NCI-H146 (cell line): ENCODE measurements at regions not wholly inside any gene's neighbourhood (a gene's known extent, or its start where the extent isn't known, plus 50 kb on each side); places are given as distances from the start of the nearest gene placed in this dataset.

Experiments
- DNase-seq: peaks from one replicate; lab custom pipeline; 2025; lab: John Stamatoyannopoulos, UW

DNA sequence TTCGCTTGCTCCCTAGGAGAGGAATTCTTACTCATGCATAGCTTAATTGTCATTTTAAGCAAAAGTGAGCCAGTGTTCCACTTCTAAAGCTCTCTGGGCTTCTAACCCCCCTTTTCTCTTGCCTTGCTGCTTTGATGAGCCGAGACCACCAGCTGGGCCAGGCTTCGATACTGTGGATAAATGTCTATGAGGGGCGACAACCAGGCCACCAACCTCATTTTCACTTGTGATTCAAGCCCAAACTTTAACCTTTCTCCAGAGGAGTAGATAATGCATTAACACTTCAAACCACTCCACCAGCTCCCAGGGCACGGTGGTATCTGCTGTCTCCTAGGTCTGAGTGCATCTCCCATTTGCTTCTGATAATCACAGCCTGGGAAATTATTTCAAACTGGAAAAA is 205.6 kb downstream of the PSAT1 start:
- no peak for DNase-seq

- DNase-seq = no peak
Measured at GRCh38 chr9:78505546-78505945, 208.6 kb downstream of the PSAT1 start.

DNA sequence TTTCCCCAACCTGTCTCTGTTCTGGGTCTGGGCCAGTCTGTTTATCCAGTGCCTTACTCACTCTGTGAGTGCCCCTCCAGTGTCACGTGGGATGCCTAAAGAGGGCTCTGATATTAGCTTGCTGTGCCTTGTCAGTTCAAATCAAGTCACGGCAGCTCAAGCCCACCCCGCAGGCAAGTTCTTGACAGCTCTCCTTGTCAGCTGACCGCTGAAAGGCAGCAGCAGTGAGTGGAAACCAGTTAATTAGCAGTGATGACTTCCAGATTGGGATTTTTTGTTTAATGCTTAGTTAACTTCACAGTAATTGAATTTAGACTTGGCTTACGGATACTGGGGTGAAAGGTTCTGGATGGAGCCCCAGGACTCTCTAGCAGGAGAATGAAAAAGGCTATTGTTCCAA is 210.1 kb downstream of the PSAT1 start:
- DNase-seq = no peak

- DNase-seq = no peak
Measured at GRCh38 chr9:78510035-78510434, 213.1 kb downstream of the PSAT1 start.

DNA sequence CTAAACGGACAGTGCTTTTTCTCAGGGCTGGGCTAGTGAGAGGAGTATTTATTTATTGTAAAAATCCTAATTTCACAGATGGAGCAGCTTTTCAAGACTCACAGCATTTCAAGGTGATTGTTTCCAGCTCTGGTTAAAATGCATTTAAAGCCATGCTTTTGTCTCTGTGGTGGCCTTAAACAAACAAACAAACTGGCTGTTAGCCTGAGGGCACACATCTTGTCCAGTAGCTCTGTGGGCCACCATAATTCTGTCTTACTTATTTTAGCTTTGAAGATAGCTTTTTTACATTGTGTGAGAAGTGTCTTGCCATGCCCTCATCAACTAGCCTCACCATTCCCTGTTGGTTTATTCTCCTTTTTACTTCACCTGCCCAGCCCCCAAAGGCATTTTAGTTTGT is 218.2 kb downstream of the PSAT1 start:
- DNase-seq = peak; percentile 7

- DNase-seq = no peak
Measured at GRCh38 chr9:78519786-78520185, 222.9 kb downstream of the PSAT1 start.

GRCh38 chr9:78521680-78522079 is 224.8 kb downstream of the PSAT1 start:
- DNase-seq = no peak

GRCh38 chr9:78525986-78526560 is 229.1 kb downstream of the PSAT1 start:
- no peak for DNase-seq

GRCh38 chr9:78533500-78533899 is 236.6 kb downstream of the PSAT1 start:
- DNase-seq = no peak

DNA sequence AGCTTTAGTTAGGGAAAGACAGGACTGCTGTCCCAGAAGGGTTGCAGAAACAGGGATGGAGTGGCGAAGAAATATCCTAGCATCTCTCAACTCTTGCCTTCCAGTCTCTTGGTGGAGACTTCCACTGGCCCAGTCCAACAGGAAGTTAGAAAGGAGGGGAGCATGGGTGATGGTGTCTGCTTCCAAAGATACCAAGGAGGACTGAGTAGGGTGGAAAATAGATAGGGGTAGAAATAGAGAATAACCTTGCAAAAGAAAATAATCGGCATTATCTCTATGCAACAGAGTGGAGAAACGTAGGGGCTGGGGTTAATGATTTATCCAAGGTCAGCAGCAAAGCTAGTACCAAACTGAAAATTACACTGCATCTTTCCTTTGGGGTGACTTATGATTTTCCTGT is 242.3 kb downstream of the PSAT1 start:
- DNase-seq = no peak

DNA sequence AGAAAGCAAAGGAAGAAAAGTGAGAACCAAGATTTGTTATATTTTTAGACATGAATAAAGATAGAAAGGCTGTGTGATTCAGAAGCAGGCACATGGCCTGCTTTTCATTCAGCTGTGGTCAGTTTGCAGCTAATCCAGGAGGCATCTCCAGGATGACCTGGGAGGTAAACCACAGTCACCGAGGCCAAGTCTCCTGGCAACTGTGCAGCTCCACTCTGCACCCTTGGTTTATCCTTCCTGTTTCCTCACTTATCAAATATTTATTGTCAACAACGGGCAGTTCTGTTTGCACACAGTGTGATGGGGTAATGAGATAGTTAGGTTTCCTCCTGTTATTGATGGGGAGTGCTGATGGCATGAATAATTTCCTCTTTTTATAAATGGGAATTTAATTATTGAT is 243.0 kb downstream of the PSAT1 start:
- DNase-seq = peak; percentile 25

GRCh38 chr9:78541868-78542443 is 245.0 kb downstream of the PSAT1 start:
- DNase-seq = no peak

GRCh38 chr9:78542491-78543181 is 245.7 kb downstream of the PSAT1 start:
- DNase-seq = no peak

- DNase-seq = no peak
Measured at GRCh38 chr9:78543353-78543752, 246.4 kb downstream of the PSAT1 start.

DNA sequence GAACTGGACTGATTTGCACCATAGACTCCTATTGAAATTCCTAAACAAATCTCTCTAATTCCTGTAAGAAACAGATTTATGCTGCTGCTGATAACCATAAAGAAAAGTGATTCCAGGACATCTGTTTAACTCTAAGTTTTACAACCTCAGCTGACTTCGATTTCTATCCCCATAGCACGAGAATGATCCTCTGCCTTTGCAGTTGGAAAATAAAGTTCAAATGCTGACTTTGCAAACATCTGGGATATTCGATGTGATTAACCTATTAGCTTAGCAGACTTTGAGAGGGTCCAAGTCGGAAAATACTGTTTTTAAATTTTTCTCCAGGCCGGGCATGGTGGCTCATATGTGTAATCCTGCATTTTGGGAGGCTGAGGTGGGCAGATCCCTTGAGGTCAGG is 247.3 kb downstream of the PSAT1 start:
- DNase-seq = no peak

DNA sequence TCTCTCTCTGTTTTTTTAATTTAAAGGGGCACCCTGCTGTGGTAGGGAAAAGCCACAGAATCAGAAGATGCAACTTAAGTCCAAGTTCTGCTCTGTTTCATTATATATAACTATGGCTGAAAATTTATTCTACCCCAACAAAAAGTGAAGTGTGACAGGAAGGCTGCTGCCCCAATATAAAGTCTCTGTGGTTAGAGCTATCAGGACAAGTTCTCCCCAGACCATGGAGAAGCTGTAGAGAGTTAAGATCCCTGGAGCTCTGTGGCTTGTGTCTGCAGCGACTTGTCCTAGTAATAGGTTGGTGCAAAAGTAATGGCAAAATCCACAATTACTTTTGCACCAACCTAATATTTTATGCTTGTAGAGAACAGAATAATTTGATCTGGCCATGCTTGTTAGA is 250.9 kb downstream of the PSAT1 start:
- no peak for DNase-seq

GRCh38 chr9:78548670-78549069 is 251.7 kb downstream of the PSAT1 start:
- no peak for DNase-seq

DNA sequence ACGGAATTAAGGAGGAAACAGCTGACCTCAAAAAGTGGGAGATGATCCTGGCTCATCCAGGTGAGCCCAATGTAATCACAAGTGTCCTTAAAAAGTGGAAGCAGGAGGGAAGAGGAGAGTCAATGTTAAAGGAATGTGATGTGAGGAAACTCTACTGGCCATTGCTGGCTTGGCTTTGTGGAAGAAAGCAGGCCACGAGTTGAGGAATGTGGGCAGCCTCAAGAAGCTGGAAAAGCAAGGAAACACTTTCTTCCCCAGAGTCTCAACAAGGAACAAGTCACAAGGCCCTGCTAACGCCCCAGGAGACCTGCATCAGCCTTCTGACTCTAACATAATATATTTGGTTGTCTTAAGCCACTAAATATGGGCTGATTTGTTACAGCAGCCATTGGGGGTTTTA is 252.8 kb downstream of the PSAT1 start:
- no peak for DNase-seq

DNA sequence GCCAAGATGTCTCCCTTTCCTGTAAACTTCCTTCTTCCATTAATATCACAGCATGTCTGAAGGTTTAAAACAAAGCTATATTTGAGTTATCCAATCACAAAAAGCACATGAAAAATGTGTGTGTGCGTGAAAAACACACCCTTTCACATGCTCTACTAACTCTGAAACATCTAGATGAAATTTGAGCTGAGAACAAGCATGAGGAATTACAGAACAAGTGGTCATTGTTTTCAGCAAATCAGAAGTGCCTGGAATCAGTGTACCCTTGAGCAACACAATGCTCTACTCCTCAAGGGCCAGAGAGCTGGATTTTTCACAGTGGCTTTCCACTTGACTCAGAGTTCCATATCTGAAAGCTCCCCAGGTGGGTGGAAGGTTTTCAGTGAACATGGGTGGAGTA is 255.9 kb downstream of the PSAT1 start:
- DNase-seq = no peak

DNA sequence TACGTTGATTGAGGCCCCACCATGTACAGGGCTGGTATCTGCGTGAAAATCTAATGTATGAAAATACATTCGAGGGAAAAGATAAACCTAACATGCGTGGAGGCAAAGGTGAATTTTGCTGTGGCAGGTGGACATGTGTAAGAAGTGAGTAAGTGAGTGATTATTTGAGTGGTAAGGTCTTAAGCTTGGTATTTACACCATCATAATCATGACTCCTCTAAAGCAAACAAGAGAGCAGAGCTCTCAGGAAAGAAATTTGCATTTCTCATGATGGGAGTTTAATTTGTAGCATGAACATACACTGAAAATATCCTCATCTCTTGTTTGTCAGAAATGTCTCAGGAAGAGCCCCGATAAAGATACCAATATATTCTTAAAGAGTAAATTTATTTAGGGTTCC is 260.6 kb downstream of the PSAT1 start:
- DNase-seq = no peak

- no peak for DNase-seq
Measured at GRCh38 chr9:78559449-78559885, 262.5 kb downstream of the PSAT1 start.

DNA sequence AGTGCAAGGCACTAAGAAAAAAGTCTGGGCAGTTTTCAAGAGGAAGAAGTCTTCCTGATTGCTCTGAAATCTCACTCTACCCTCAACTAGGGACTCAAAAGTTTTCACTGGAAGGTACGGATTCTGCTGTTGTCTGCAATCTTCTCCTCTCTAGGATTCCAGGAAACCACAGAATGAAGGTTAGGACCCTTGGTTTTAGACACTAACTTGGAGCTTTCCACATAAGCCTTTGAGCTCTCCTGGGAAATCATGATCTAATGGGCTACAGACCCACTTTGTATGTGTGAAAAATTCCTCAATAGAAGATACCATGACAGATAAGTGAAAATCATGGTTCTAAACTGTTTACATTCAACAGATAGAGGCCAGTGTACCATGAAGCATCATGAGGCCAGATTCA is 265.1 kb downstream of the PSAT1 start:
- no peak for DNase-seq

DNA sequence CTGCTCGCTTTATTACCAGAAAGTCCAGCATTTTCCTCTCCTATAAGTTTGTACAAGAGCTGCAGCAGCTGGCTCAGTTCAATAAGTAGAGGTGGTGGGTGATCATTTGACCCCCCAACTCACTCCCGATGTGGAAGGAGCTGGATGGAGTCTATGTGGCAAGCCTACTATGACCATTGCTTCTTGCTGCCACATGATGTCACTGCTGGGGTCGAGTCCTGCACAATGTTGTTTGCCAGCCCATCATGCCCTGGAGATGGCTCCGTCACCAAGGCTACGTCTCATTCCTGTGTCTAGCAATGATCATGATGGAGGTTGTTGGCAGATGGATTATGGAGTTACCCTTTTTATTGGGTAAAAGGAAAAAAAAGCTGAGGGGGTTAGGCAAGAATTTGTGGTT is 266.3 kb downstream of the PSAT1 start:
- no peak for DNase-seq

DNA sequence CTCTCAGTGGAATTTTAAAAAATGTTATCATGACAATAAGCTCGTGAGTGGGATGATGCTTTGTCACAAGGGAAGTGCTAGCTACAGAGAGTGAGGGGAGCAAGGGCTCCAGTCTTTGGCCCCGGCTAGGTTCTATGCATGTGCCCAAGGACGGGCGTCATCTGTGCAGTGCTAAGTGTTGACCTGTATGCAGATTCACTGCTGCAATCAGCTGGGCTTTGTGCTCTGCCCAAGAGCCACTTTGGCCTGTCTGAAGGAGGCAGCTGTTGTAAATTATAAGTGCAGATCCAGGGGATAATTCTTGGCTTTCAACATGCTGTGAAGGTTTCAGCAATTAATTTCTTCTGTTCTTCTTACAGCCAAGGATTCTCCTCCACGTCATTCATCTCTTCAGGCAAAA is 268.6 kb downstream of the PSAT1 start:
- DNase-seq = no peak
